DOHH2 (cell line): ENCODE measurements at regions not wholly inside any gene's neighbourhood (a gene's known extent, or its start where the extent isn't known, plus 50 kb on each side); places are given as distances from the start of the nearest gene placed in this dataset.

ENCODE experiments used
- CTCF ChIP-seq: fragments of 200-600 bp; sonication (generic); IDR thresholded peaks from one replicate; pipeline ENCODE4 v1.5.1; 2014; ENCODE audit warnings: antibody characterized with exemption, mild to moderate bottlenecking, low read depth, low read length; ENCODE audit not compliant: poor library complexity, severe bottlenecking
- EZH2phosphoT487 ChIP-seq: fragments of 200-600 bp; sonication (generic); IDR thresholded peaks from 2 replicates; pipeline ENCODE4 v1.6.1; 2017; ENCODE audit warnings: borderline replicate concordance, mild to moderate bottlenecking, antibody characterized with exemption, low read length, moderate library complexity, mixed read lengths

- TF ChIP-seq CTCF (no peak), EZH2phosphoT487 (no peak)
Measured at GRCh38 chr5:63249960-63250359, 671.3 kb downstream of the LRRC70 start.
